H1 (cell line): ENCODE measurements at regions not wholly inside any gene's neighbourhood (a gene's known extent, or its start where the extent isn't known, plus 50 kb on each side); places are given as distances from the start of the nearest gene placed in this dataset.

ENCODE experiments used
- CTCF ChIA-PET: fragments of 300-600 bp; sonication (Branson Sonifier 250); formaldehyde crosslinking; loops from one replicate; lab custom pipeline; 2021; ENCODE audit not compliant: partially characterized antibody; lab: Charles Lee
- POLR2A ChIA-PET: fragments of 300-600 bp; sonication (Branson Sonifier 250); formaldehyde crosslinking; loops from one replicate; lab custom pipeline; 2021; ENCODE audit warnings: inconsistent platforms; ENCODE audit not compliant: partially characterized antibody; lab: Charles Lee
- DNase-seq, 2 experiments: peaks; one replicate each; pipeline versions ENCODE4 v3.0.0 to v3.0.0-alpha.2; 2010 to 2022; ENCODE audit warnings: low spot score in 2 of 2, low read depth in 1 of 2, mixed read lengths in 1 of 2
- FAIRE-seq: peaks from 2 replicates; lab custom pipeline; 2011; peaks lifted over from hg19 to GRCh38; lab: Jason Lieb, UNC
- H2AFZ ChIP-seq: 2 replicates; pipeline ENCODE4 v1.8.1; 2012; ENCODE audit warnings: low read length, inconsistent platforms
- H2AK5ac ChIP-seq: 2 replicates; pipeline ENCODE4 v1.6.1; 2013; ENCODE audit warnings: low read depth, low read length
- H2BK120ac ChIP-seq: replicated peaks from 2 replicates; pipeline ENCODE3; 2013; ENCODE audit warnings: low read depth, low read length, inconsistent platforms
- H2BK12ac ChIP-seq: 2 replicates; pipeline ENCODE4 v1.6.1; 2013; ENCODE audit warnings: low read depth, low read length
- H2BK15ac ChIP-seq: 2 replicates; pipeline ENCODE4 v1.6.1; 2013; ENCODE audit warnings: low read length
- H2BK20ac ChIP-seq: 2 replicates; pipeline ENCODE4 v1.6.1; 2013; ENCODE audit warnings: low read length
- H2BK5ac ChIP-seq: 2 replicates; pipeline ENCODE4 v1.6.1; 2013; ENCODE audit warnings: low read depth, low read length
- H3K14ac ChIP-seq: 2 replicates; pipeline ENCODE4 v1.6.1; 2013; ENCODE audit warnings: inconsistent platforms; ENCODE audit not compliant: insufficient read length
- H3K18ac ChIP-seq: 2 replicates; pipeline ENCODE4 v1.6.1; 2013; ENCODE audit warnings: low read length; ENCODE audit errors: extremely low read depth
- H3K23ac ChIP-seq: 2 replicates; pipeline ENCODE4 v1.6.1; 2013; ENCODE audit warnings: inconsistent platforms; ENCODE audit not compliant: insufficient read length
- H3K23me2 ChIP-seq: 2 replicates; pipeline ENCODE4 v1.6.1; 2013; ENCODE audit warnings: low read depth, low read length
- H3K27ac ChIP-seq: 2 replicates; pipeline ENCODE4 v1.6.1; 2011; ENCODE audit warnings: low read depth, low read length, inconsistent platforms
- H3K27me3 ChIP-seq, 4 experiments: replicated peaks in 1 of 4; 1 replicate in 1 of 4; 2 replicates in 3 of 4; pipeline versions ENCODE4 v1.6.1 to v1.8.1; 2011 to 2013; ENCODE audit warnings: low read length in 3 of 4, mild to moderate bottlenecking in 3 of 4, inconsistent platforms in 2 of 4, mixed read lengths in 2 of 4, moderate library complexity in 1 of 4; ENCODE audit not compliant: control insufficient read depth in 3 of 4, insufficient read depth in 3 of 4; ENCODE audit errors: extremely low read depth in 1 of 4
- H3K36me3 ChIP-seq, 4 experiments: 2 replicates each; pipeline versions ENCODE4 v1.6.1 to v1.8.1; 2011 to 2013; ENCODE audit warnings: mild to moderate bottlenecking in 4 of 4, low read length in 3 of 4, moderate library complexity in 2 of 4, control low read depth in 1 of 4, inconsistent platforms in 1 of 4; ENCODE audit not compliant: insufficient read depth in 4 of 4, control insufficient read depth in 2 of 4
- H3K4ac ChIP-seq: replicated peaks from 2 replicates; pipeline ENCODE3; 2013; ENCODE audit warnings: low read length, low read depth, mixed read lengths, inconsistent platforms; ENCODE audit not compliant: insufficient read length
- H3K4me1 ChIP-seq, 4 experiments: replicated peaks in 1 of 4; 1 replicate in 1 of 4; 2 replicates in 3 of 4; pipeline versions ENCODE4 v1.6.1 to v1.8.1; 2011 to 2013; ENCODE audit warnings: low read length in 3 of 4, inconsistent platforms in 2 of 4, mixed read lengths in 1 of 4; ENCODE audit not compliant: insufficient read depth in 4 of 4, control insufficient read depth in 3 of 4
- H3K4me2 ChIP-seq, 2 experiments: 2 replicates each; pipeline versions ENCODE4 v1.6.1 to v1.8.1; 2011 to 2013; ENCODE audit warnings: low read depth in 2 of 2, low read length in 2 of 2, control low read depth in 1 of 2, inconsistent platforms in 1 of 2, mild to moderate bottlenecking in 1 of 2; ENCODE audit not compliant: insufficient read depth in 1 of 2
- H3K4me3 ChIP-seq, 4 experiments: fragments of 200-600, 300-600 bp in 1 of 4; sonication (generic), shearing (Covaris generic), sonication (Bioruptor Twin) in 1 of 4; 2 replicates each; pipeline versions ENCODE4 v1.5.1 to v1.8.1; 2011 to 2016; ENCODE audit warnings: low read length in 4 of 4, low read depth in 3 of 4, control low read depth in 2 of 4, inconsistent platforms in 2 of 4, mild to moderate bottlenecking in 2 of 4, mixed read lengths in 1 of 4, moderate library complexity in 1 of 4; ENCODE audit not compliant: insufficient read depth in 2 of 4; ENCODE audit errors: extremely low read depth in 1 of 4
- H3K56ac ChIP-seq: replicated peaks from 2 replicates; pipeline ENCODE3; 2013; ENCODE audit warnings: low read depth, mild to moderate bottlenecking, mixed read lengths, low read length, inconsistent platforms; ENCODE audit not compliant: insufficient read length
- H3K79me1 ChIP-seq: 2 replicates; pipeline ENCODE4 v1.6.1; 2013; ENCODE audit warnings: low read depth, low read length, control low read depth
- H3K79me2 ChIP-seq, 2 experiments: 2 replicates each; pipeline versions ENCODE4 v1.6.1 to v1.8.1; 2012 to 2013; ENCODE audit warnings: low read length in 2 of 2, mild to moderate bottlenecking in 2 of 2, inconsistent platforms in 1 of 2; ENCODE audit not compliant: insufficient read depth in 2 of 2, control insufficient read depth in 1 of 2
- H3K9ac ChIP-seq, 4 experiments: replicated peaks in 1 of 4; 1 replicate in 1 of 4; 2 replicates in 3 of 4; pipeline versions ENCODE4 v1.6.1 to v1.8.1; 2011 to 2013; ENCODE audit warnings: low read depth in 3 of 4, low read length in 3 of 4, control low read depth in 2 of 4, mild to moderate bottlenecking in 2 of 4, moderate library complexity in 2 of 4, inconsistent platforms in 1 of 4; ENCODE audit errors: extremely low read depth in 1 of 4
- H3K9me3 ChIP-seq, 2 experiments: 2 replicates each; pipeline versions ENCODE4 v1.6.1 to v1.8.1; 2012 to 2013; ENCODE audit warnings: mild to moderate bottlenecking in 2 of 2, moderate library complexity in 2 of 2, control low read depth in 1 of 2, inconsistent platforms in 1 of 2, low read depth in 1 of 2, low read length in 1 of 2, mixed read lengths in 1 of 2; ENCODE audit not compliant: insufficient read depth in 2 of 2
- H4K20me1 ChIP-seq, 2 experiments: replicated peaks in 1 of 2; 2 replicates each; pipeline versions ENCODE3 to v1.8.1; 2011 to 2013; ENCODE audit warnings: inconsistent platforms in 2 of 2, low read length in 2 of 2, mild to moderate bottlenecking in 1 of 2; ENCODE audit not compliant: insufficient read depth in 2 of 2, control insufficient read depth in 1 of 2
- H4K5ac ChIP-seq: 2 replicates; pipeline ENCODE4 v1.6.1; 2013; ENCODE audit warnings: low read length, low read depth, mixed read lengths, inconsistent platforms; ENCODE audit not compliant: insufficient read length
- H4K8ac ChIP-seq: 2 replicates; pipeline ENCODE4 v1.8.0; 2013; ENCODE audit warnings: mild to moderate bottlenecking, moderate library complexity, low read length, inconsistent platforms; ENCODE audit not compliant: insufficient read depth; ENCODE audit errors: extremely low read depth
- H4K91ac ChIP-seq: replicated peaks from 2 replicates; pipeline ENCODE3; 2013; ENCODE audit warnings: low read length, mixed read lengths, inconsistent platforms; ENCODE audit not compliant: insufficient read length
- JUN ChIP-seq: IDR thresholded peaks from 2 replicates; pipeline ENCODE4 v1.6.1; 2011; ENCODE audit warnings: low read depth, mild to moderate bottlenecking, improper control_type of control experiment, low read length
- NRF1 ChIP-seq: IDR thresholded peaks from 2 replicates; pipeline ENCODE4 v1.6.1; 2011; ENCODE audit warnings: mild to moderate bottlenecking, low read depth, low read length, improper control_type of control experiment
- TCF12 ChIP-seq: IDR thresholded peaks from 2 replicates; pipeline ENCODE4 v1.6.1; 2011; ENCODE audit warnings: low read depth, mild to moderate bottlenecking, low read length
- WGBS, 2 experiments: shearing (Covaris generic) in 1 of 2; methylation state at CpG; one replicate each; pipeline versions ENCODE4 v1.1.6 to v1.1.7; 2013 to 2015; ENCODE audit warnings: low lambda C conversion rate in 2 of 2, mixed read lengths in 2 of 2, inconsistent platforms in 1 of 2, low coverage in 1 of 2, missing lambda C conversion rate in 1 of 2; ENCODE audit not compliant: insufficient replicate concordance in 2 of 2, insufficient coverage in 1 of 2, insufficient read length in 1 of 2; ENCODE audit errors: extremely low coverage in 1 of 2, missing lambda C conversion rate in 1 of 2; 5-methylcytosine and 5-hydroxymethylcytosine counted together

GRCh38 chr4:22323691-22324090, 192.2 kb downstream of the ADGRA3 start:
- Histone ChIP-seq H4K91ac (no peak overlapping the region), H3K23ac (no peak overlapping the region), H4K20me1 (peaks cover 0 to 2% of the 10 kb centered on the region in 2 experiments), H4K5ac (no peak overlapping the region), H2AFZ (no peak overlapping the region), H3K27ac (no peak overlapping the region), H3K36me3 (no peaks in the 10 kb centered on the region), H2BK12ac (no peak overlapping the region), H2AK5ac (no peak overlapping the region), H3K56ac (no peak overlapping the region), H2BK5ac (no peak overlapping the region), H3K4me1 (peaks cover 0 to 6% (median 0%) of the 10 kb centered on the region in 4 experiments; a peak in 1 of 7 replicates), H2BK120ac (no peak overlapping the region), H3K79me2 (no peaks in the 10 kb centered on the region), H4K8ac (no peak overlapping the region), H3K18ac (no peak overlapping the region), H3K9me3 (no peaks in the 10 kb centered on the region), H3K23me2 (no peaks in the 10 kb centered on the region), H3K27me3 (no peaks in the 10 kb centered on the region), H3K4me2 (no peak overlapping the region), H3K4ac (no peak overlapping the region), H2BK15ac (no peak overlapping the region), H3K14ac (no peak overlapping the region), H3K4me3 (no peak overlapping the region), H2BK20ac (no peak overlapping the region), H3K9ac (no peak overlapping the region), H3K79me1 (no peaks in the 10 kb centered on the region)
- FAIRE-seq (no peak), DNase-seq (no peak)
- POLR2A ChIA-PET = no interaction called here
- 94% methylated on average over 2 of the region's 2 CpGs; no CpG with 5 or more reads in 1 of the 2 experiments for WGBS, 2 experiments
- CTCF ChIA-PET = interaction anchor here (0.9 kb wide), 1 partner anchor 186 kb away, joined by 3 read pairs; no protein-coding TSS in a partner anchor
- TF ChIP-seq TCF12 (no peak), NRF1 (no peak), JUN (no peak)
